HG03039 (cell line): ENCODE measurements at regions not wholly inside any gene's neighbourhood (a gene's known extent, or its start where the extent isn't known, plus 50 kb on each side); places are given as distances from the start of the nearest gene placed in this dataset.

Experiments
- ATAC-seq: cut with Tn5 transposase; IDR thresholded peaks from one replicate; pipeline ENCODE4 v1.9.1; 2021; ENCODE audit warnings: mild to moderate bottlenecking, moderate library complexity; ENCODE audit not compliant: unreplicated experiment

DNA sequence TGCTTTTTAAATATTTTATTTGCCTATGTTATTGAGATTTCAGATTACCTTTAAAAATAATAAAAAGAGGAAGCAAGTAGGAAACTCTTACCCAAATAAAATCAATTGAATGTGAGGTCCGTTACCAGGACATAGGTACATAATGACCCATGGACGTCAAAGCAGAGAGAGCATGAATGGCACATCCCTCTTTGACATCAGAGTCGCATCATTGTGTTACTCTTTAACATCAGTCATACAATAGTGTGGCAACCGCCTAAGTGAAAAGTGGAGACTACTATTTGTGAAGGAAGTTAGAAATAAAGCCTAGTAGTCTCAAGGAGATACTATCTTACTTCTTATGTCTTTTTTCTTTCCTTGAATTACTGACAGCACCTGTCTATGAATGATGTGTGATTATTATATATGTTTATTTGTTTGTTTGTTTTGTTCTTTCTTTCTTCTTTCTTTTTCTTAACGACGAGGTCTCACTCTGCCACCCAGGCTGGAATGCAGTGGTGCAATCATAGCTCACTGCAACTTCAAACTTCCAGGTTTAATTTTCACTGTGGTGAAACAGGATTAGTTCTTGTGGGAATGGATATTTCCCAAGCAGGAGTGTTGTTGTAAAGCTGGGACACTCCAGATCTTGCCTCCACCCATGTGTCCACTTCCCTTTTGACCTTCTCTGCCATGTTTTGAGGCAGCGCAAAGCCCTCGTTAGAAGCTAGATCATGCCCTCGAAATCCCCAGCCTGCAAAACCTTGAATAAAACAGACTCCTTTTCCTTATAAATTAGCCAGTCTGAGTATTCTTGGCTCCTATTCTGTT is 407.2 kb upstream of the NETO1 start:
- ATAC-seq = no peak

- no peak for ATAC-seq
Observed at GRCh38 chr18:73270920-73271634, 403.3 kb upstream of the NETO1 start.

DNA sequence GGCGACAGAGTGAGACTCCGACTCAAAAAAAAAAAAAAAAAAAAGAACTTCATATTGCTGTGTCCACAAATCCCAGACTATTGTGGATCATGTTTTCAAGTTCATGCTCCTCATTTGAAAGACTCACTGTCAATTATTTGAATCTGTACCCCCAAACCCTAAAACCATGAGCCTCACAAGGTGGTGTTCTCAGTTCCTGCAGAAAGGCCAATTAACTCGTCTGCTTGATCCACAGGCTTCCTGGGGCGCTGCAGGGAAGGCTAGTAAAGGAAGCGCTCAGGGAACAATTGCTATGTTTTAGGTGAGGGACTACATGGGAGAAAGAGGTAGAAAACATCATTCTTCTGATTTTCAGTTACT is 396.8 kb upstream of the NETO1 start:
- no peak for ATAC-seq

DNA sequence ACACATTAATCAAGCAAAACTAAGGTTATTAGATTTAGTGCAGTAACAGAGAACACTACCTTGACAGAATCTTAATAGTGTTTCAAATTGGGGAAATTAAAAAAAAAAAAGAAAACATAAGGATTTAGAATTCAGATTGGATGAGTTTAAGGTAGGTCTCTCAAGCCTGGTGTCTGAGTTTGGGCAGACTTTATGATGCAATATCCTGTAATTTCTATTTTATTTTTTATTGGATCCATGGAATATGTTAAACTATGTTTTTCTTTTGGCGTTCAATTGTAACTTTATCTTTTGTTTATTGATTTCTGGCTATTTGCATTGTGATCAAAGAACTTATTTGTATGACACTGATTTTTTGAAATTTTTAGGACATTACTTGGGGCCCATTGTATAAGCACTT is 394.1 kb upstream of the NETO1 start:
- ATAC-seq = no peak

- no peak for ATAC-seq
Observed at GRCh38 chr18:73261243-73261642, 393.5 kb upstream of the NETO1 start.

DNA sequence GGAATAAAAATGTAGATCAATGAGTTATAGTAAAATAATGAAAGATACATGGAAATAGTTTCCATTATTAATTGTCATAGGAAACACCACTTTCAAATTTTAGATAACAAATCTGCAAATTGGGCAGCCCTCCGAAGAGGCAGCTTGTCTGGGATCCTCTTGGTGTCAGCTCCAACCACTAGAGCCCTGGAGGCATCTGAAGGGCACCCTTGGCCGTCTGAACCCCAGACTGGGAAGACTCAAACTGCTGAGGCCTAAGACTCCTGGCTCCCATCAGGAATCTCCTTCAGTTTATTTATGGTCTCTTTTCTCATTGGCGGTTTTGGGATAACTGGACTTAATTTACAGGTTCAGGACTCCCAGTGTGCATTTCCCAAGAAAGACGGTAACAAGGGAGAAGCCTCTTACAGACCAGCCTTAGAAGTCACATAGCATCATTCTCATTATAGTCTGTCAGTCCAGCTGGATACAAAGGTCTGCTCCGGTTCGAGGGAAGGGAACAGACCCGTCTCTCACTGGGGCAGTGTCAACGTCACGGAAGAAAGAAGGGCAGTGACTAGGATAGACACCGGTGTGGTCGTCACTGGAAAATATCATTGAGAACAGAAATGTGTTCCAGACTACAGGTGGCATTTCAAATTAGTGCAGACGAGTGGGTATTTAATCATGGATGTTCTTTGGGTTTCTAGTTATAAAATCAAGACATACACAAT is 390.7 kb upstream of the NETO1 start:
- ATAC-seq = no peak

DNA sequence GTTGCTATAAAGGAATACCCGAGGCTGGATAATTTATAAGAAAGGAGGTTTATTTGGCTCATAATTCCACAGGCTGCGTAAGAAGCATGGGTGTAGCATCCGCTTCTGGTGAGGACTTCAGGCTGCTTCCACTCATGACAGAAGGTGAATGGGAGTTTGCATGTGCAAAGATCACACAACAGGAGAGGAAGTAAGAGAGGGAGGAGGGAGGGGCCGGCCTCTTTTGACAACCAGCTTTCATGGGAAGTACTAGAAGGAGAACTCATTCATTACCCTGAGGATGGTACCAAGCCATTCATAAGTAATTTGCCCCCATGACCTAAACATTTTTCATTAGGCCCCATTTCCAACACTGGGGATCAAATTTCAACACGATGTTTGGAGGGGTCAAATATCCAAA is 386.8 kb upstream of the NETO1 start:
- no peak for ATAC-seq

GRCh38 chr18:73249030-73249429 is 381.2 kb upstream of the NETO1 start:
- ATAC-seq = no peak

DNA sequence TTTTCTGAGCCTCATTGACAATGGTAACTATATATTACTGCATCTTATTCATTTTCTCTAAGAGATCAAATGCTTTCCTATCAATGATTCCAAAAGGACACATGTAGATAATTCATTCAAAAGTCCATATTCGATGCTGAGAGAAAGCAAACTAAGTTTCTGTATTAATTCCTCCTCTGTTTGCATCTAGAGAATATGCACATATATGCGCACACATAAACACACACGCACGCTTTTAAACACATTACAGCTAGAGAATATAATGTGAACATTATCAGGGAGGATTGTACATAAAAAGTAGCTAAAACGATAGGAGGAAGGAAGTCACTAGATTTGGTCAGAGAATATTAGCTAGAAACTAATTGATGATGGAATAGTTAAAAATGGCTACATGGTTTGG is 379.0 kb upstream of the NETO1 start:
- ATAC-seq = no peak

DNA sequence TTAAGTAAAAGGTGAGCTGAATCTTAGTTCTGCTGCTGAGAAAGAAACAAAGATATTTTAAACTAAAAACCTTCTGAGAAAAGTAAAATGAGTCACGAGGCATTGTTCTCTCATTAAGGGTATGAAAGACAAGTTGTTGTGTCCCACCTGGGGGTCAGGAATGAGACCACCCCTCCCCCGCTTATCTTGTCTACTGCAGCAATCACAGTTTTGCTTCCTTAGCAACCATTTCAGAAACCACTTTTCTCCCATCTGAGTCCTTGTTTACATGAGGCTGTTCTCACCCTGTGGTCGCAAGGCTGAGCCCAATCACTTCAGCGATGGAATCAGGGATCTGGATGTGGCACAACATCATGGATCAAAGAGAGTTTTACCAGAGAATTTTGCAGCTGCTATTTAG is 377.6 kb upstream of the NETO1 start:
- ATAC-seq = no peak

DNA sequence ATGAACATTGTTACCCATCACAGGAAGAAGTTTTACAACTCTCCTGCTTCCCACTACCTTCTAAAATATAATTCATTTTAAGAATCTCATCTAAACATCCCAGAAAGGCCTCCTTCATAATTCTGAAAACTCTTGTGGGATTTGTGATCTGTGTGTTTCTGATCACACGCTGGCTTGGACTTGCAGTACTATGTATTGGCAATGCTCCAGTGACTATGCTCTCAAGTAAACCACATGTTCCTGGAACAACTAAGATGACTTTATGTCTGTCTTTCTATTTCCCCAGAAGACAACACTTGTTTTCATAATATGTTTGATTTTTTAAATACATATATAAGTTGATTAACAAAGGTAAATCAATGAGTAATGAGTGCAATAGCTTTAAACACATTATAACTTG is 376.6 kb upstream of the NETO1 start:
- no peak for ATAC-seq

DNA sequence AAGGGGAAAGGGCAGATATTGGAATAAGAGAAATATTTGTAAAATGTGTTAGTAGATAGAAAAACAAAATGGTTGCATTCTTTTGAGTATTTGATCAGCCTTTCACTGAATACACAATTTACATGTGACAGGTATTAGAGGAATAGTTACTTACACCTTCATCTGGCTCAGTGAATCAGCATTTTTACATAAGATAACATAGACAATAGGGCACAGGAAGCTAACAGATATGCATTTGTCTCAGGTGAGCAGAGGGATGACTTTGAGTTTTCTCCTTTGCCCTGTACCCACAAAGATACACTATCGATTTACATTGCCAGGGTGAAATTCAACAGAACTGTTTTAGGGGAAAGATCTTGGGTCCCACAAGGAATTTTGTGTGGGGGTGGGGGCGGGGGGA is 373.1 kb upstream of the NETO1 start:
- ATAC-seq = no peak

DNA sequence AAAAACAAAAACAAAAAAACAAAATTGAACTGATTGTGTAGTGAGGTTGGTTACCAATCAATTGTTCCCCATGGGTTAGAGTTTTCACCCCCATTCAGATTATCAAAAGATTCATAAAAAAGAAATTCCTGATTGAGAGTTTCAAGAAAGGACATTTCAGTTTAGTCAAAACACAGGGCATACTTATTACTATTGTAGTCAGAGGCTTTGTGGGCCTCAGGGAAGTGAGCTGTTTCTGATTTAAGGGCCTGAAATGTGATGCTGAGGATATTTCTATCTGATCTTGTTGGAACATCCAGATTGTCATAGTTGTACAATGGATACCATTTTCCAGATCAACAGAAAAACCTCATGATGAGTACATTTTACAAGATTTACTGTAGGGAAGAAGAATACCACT is 368.1 kb upstream of the NETO1 start:
- no peak for ATAC-seq

GRCh38 chr18:73235491-73235890 is 367.7 kb upstream of the NETO1 start:
- peak; percentile 87 for ATAC-seq

GRCh38 chr18:73232933-73233332 is 365.1 kb upstream of the NETO1 start:
- ATAC-seq = no peak

DNA sequence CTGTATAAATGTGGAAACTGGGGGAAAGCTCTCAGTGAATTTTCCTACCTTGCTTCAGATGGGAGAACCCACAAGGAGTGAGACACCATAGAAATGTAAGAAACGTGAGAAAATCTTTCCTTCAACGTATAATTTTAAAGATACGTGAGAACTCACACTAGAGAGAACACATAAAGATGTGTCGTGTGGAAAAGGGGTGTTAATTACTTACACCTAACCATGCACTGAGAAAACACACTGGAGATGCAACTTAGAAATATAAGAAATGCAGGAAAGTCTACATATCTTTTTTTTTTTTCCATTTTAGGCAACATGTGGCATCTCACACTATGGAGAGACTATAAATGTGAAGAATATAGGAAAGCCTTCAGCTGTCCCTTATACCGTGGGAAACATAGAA is 352.9 kb upstream of the NETO1 start:
- ATAC-seq = no peak

- no peak for ATAC-seq
Observed at GRCh38 chr18:73218293-73218692, 350.5 kb upstream of the NETO1 start.

DNA sequence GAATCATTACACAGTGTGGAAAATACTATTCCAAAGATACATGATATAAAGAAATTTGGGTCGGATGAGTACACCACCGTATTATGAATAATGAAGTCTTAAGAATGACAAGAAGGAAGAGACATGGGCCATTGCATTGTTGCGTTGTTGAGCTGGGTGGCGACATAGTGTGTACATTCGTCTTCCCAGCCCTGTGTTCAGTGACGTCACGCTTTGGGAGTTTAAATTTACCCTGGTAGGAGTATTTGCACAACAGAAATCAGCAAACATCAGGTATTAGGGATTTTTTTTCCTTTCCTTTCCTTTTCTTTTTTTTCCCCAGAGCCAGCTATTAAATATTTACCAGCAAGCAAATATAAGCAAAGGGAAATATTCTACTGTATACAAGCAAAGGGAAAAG is 347.2 kb upstream of the NETO1 start:
- ATAC-seq = no peak

GRCh38 chr18:73212442-73212841 is 344.7 kb upstream of the NETO1 start:
- ATAC-seq = no peak

DNA sequence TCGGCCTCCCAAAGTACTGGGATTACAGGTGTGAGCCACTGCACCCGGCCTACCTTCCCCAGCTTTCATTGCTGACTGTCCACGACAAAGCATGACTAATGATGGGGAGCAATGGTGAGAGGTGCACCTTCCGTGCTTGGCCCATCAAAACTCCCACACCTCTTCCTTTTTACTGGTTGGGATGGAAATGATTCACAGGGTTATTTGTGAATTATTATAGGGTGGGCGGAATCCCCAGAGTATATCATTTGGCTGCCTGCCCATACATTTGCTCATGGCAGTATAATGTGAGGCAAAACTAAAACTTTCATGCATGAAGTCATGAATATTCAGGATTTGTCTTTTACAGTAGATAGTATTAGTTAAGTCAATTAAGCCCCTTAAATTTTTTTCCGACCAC is 334.2 kb upstream of the NETO1 start:
- ATAC-seq = no peak

- no peak for ATAC-seq
Observed at GRCh38 chr18:73199151-73199550, 331.4 kb upstream of the NETO1 start.

DNA sequence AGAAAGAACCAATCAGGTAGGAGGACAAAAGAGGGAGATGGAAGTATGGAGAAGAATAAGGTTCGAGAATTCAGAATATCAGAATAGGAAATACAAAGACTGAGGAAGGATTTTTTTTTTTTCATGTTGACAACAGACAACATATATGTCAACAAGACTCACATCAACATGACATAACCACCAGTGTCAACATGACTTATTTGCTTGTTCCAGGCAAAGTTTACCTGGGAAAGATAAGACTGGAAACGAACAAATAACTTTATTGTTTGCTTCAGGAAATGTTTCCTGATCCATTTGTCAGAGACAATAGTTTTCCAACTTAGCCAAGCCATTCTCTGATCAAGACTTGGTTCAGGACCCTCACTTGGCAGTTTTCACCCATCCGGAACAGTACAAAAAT is 321.9 kb upstream of the NETO1 start:
- no peak for ATAC-seq
